ENCODE measurements at regions not wholly inside any gene's neighbourhood (a gene's known extent, or its start where the extent isn't known, plus 50 kb on each side); places are given as distances from the start of the nearest gene placed in this dataset.
"Not testable (repeated sequence)": the region's sequence is repeated elsewhere in the genome, so short reads cannot be mapped to it uniquely, and the experiment has no call there.

DNA sequence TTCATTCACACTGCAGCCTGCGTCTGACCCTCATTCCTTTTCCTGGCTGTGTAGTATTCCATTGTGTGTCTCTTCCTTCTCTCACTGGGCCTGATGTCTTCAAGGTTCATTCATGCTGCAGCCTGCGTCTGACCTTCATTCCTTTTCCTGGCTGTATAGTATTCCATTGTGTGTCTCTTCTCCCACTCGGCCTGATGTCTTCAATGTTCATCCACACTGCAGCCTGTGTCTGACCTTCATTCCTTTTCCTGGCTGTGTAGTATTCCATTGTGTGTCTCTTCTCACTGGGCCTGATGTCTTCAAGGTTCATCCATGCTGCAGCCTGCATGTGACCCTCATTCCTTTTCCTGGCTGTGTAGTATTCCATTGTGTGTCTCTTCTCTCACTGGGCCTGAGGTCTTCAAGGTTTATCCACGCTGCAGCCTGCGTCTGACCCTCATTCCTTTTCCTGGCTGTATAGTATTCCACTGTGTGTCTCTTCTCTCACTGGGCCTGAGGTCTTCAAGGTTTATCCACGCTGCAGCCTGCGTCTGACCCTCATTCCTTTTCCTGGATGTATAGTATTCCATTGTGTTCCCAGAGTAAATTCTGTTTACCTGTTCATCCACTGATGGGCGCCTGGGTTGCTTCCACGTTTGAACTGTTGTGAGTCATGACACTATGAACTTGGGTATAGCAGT is 191.0 kb downstream of the CRLF2 start:
- H3K4me3 ChIP-seq (ENCODE audit: low read length); H3K27me3 ChIP-seq (ENCODE audit: insufficient read depth, low read length); H3K4me1 ChIP-seq (ENCODE audit: insufficient read depth, low read length): not testable (repeated sequence)
- peaks cover 11% of the 10 kb centered on the region for H3K9me3 ChIP-seq (ENCODE audit: low read depth, low read length)

DNA sequence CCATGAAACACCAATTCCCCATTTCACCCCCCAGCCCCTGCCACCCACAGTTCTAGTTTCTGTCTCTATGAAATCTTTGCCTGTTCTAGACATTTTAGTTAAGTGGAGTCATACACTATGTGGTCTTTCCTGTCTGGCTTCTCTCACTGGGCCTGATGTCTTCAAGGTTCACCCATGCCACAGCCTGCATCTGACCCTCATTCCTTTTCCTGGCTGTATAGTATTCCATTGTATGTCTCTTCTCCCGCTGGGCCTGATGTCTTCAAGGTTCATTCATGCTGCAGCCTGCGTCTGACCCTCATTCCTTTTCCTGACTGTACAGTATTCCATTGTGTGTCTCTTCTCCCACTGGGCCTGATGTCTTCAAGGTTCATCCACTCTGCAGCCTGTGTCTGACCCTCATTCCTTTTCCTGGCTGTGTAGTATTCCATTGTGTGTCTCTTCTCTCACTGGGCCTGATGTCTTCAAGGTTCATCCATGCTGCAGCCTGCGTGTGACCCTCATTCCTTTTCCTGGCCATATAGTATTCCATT is 191.7 kb downstream of the CRLF2 start:
- Histone ChIP-seq H3K4me3 (ENCODE audit: low read length) (no peak overlapping the region), H3K4me1 (ENCODE audit: insufficient read depth, low read length) (peaks cover 5% of the 10 kb centered on the region), H3K9me3 (ENCODE audit: low read depth, low read length) (peaks cover 11% of the 10 kb centered on the region), H3K27me3 (ENCODE audit: insufficient read depth, low read length) (no peaks in the 10 kb centered on the region)

GRCh38 chrX:1016926-1017325 is 195.5 kb downstream of the CRLF2 start:
- H3K9me3 ChIP-seq (ENCODE audit: low read depth, low read length), result peaks cover 11% of the 10 kb centered on the region
- not testable (repeated sequence) for H3K4me3 ChIP-seq (ENCODE audit: low read length)

GRCh38 chrX:1016281-1016680 is 196.2 kb downstream of the CRLF2 start:
- not testable (repeated sequence) for H3K4me3 ChIP-seq (ENCODE audit: low read length); H3K27me3 ChIP-seq (ENCODE audit: insufficient read depth, low read length); H3K9me3 ChIP-seq (ENCODE audit: low read depth, low read length); H3K4me1 ChIP-seq (ENCODE audit: insufficient read depth, low read length)

More at GRCh38 chrX:1016926-1017325, 195.5 kb downstream of the CRLF2 start:
- not testable (repeated sequence) for H3K27me3 ChIP-seq (ENCODE audit: insufficient read depth, low read length); H3K4me1 ChIP-seq (ENCODE audit: insufficient read depth, low read length)

- H3K4me3 ChIP-seq (ENCODE audit: low read length), result no peak overlapping the region
- H3K4me1 ChIP-seq (ENCODE audit: insufficient read depth, low read length), result no peaks in the 10 kb centered on the region
- no peaks in the 10 kb centered on the region for H3K9me3 ChIP-seq (ENCODE audit: low read depth, low read length)
- H3K27me3 ChIP-seq (ENCODE audit: insufficient read depth, low read length), result no peaks in the 10 kb centered on the region
These were observed 199.7 kb downstream of the CRLF2 start for GRCh38 chrX:1012678-1013300.

DNA sequence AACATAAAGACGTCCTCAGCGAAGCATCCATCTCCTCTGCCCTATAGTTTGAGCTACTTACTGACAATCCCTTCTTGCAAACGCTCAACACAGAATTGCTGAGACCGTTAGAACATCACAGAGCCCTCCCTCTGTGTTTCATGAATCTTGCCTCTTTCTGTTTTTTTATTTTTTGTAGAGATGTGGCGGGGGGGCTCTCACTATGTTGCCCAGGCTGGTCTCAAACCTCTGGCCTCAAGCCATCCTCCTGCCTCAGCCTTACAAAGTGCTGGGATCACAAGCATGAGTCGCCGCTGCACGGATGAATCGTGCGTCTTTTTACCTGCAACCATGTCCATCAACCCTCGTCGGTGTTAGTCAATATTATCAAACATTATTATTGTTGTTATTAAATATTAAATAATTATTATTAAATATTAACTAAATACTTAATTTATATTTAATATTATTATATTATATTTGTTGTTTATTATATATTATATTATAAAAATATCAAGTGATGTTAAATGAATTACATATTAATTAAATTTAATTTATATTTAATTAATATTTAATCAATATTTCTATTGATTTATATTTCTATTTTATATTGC is 200.7 kb downstream of the CRLF2 start:
- no peaks in the 10 kb centered on the region for H3K27me3 ChIP-seq (ENCODE audit: insufficient read depth, low read length)
- H3K4me1 ChIP-seq (ENCODE audit: insufficient read depth, low read length), result no peaks in the 10 kb centered on the region
- H3K4me3 ChIP-seq (ENCODE audit: low read length), result no peak overlapping the region
- no peaks in the 10 kb centered on the region for H3K9me3 ChIP-seq (ENCODE audit: low read depth, low read length)

GRCh38 chrX:1009771-1010170 is 202.7 kb downstream of the CRLF2 start:
- H3K4me3 ChIP-seq (ENCODE audit: low read length), result no peak overlapping the region
- H3K4me1 ChIP-seq (ENCODE audit: insufficient read depth, low read length), result no peaks in the 10 kb centered on the region
- no peaks in the 10 kb centered on the region for H3K9me3 ChIP-seq (ENCODE audit: low read depth, low read length)
- no peaks in the 10 kb centered on the region for H3K27me3 ChIP-seq (ENCODE audit: insufficient read depth, low read length)

- no peak overlapping the region for H3K4me3 ChIP-seq (ENCODE audit: low read length)
- H3K27me3 ChIP-seq (ENCODE audit: insufficient read depth, low read length), result no peaks in the 10 kb centered on the region
- no peaks in the 10 kb centered on the region for H3K9me3 ChIP-seq (ENCODE audit: low read depth, low read length)
- H3K4me1 ChIP-seq (ENCODE audit: insufficient read depth, low read length), result no peaks in the 10 kb centered on the region
These were observed 206.2 kb downstream of the CRLF2 start for GRCh38 chrX:1006156-1006730.

- Histone ChIP-seq H3K27me3 (ENCODE audit: insufficient read depth, low read length) (no peaks in the 10 kb centered on the region), H3K9me3 (ENCODE audit: low read depth, low read length) (no peaks in the 10 kb centered on the region)
These were observed 209.8 kb downstream of the CRLF2 start for GRCh38 chrX:1002611-1003010.

GRCh38 chrX:997631-998137 is 214.8 kb downstream of the CRLF2 start:
- Histone ChIP-seq H3K27me3 (ENCODE audit: insufficient read depth, low read length) (no peaks in the 10 kb centered on the region), H3K4me1 (ENCODE audit: insufficient read depth, low read length) (no peaks in the 10 kb centered on the region), H3K4me3 (ENCODE audit: low read length) (no peak overlapping the region), H3K9me3 (ENCODE audit: low read depth, low read length) (no peaks in the 10 kb centered on the region)

More at GRCh38 chrX:1002611-1003010, 209.8 kb downstream of the CRLF2 start:
- no peaks in the 10 kb centered on the region for H3K4me1 ChIP-seq (ENCODE audit: insufficient read depth, low read length)
- H3K4me3 ChIP-seq (ENCODE audit: low read length), result no peak overlapping the region

- H3K4me1 ChIP-seq (ENCODE audit: insufficient read depth, low read length), result no peaks in the 10 kb centered on the region
- H3K27me3 ChIP-seq (ENCODE audit: insufficient read depth, low read length), result no peaks in the 10 kb centered on the region
- no peak overlapping the region for H3K4me3 ChIP-seq (ENCODE audit: low read length)
- no peaks in the 10 kb centered on the region for H3K9me3 ChIP-seq (ENCODE audit: low read depth, low read length)
These were observed 217.7 kb downstream of the CRLF2 start for GRCh38 chrX:994780-995179.

GRCh38 chrX:989959-990510 is 222.4 kb downstream of the CRLF2 start:
- H3K4me3 ChIP-seq (ENCODE audit: low read length), result peak overlapping the region; percentile 33
- no peaks in the 10 kb centered on the region for H3K27me3 ChIP-seq (ENCODE audit: insufficient read depth, low read length)

GRCh38 chrX:988530-988929 is 223.9 kb downstream of the CRLF2 start:
- H3K27me3 ChIP-seq (ENCODE audit: insufficient read depth, low read length); H3K4me1 ChIP-seq (ENCODE audit: insufficient read depth, low read length); H3K4me3 ChIP-seq (ENCODE audit: low read length); H3K9me3 ChIP-seq (ENCODE audit: low read depth, low read length): not testable (repeated sequence)

More at GRCh38 chrX:989959-990510, 222.4 kb downstream of the CRLF2 start:
- no peaks in the 10 kb centered on the region for H3K9me3 ChIP-seq (ENCODE audit: low read depth, low read length)
- no peaks in the 10 kb centered on the region for H3K4me1 ChIP-seq (ENCODE audit: insufficient read depth, low read length)

DNA sequence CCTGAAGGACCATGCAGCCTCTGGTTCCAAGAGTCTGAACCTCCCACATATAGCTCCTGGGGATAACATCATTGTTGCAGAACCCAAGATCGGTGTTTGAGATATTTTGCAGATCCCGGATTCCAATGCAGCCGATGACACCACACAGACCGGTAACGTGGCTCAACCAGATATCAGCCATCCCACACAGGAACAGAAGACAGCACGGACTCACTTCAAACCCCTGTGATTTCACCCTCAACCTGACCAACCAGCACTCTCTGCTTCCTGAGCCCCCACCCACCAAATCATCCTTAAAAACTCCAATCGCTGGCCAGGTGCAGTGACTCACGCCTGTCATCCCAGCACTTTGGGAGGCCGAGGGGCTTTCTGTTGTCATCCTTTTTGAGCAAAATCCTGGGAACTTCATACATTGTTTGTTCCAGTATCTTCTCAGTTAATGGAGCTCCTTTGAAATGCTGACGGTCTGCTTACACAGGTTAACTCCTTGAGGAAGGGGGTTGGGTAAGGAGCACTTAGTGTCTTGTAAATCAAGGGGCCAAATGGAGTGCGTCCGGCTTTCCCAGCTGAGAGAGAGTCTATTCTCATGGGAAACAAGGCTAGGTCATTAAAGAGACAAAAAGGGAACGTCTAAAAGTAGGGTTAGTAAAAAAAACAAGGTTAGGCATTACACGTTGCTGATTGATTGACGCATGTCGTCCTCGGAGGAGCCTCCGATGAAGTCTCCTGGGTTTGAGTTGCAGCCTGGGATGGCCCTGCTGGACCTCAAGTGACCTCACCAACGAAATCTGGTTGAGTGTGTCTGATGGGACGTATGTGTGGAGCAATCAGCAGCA is 230.4 kb downstream of the CRLF2 start:
- no peak overlapping the region for H3K4me3 ChIP-seq (ENCODE audit: low read length)
- peaks cover 3% of the 10 kb centered on the region for H3K27me3 ChIP-seq (ENCODE audit: insufficient read depth, low read length)
- H3K9me3 ChIP-seq (ENCODE audit: low read depth, low read length), result peaks cover 2% of the 10 kb centered on the region
- no peaks in the 10 kb centered on the region for H3K4me1 ChIP-seq (ENCODE audit: insufficient read depth, low read length)

Measured in mononuclear cell (primary cell).